Astrocyte (in vitro differentiated cells and primary cell): ENCODE measurements at regions not wholly inside any gene's neighbourhood (a gene's known extent, or its start where the extent isn't known, plus 50 kb on each side); places are given as distances from the start of the nearest gene placed in this dataset.
A peak's percentile ranks its signal among the peaks of the same experiment; 100 is the strongest.

Source experiments
- DNase-seq: peaks from one replicate; pipeline ENCODE4 v3.0.0-alpha.2; 2010; ENCODE audit warnings: low read depth
- FAIRE-seq: peaks from 2 replicates; lab custom pipeline; 2011; peaks lifted over from hg19 to GRCh38; lab: Jason Lieb, UNC
- H2AFZ ChIP-seq: 2 replicates; pipeline ENCODE4 v1.6.0; 2012; ENCODE audit warnings: low read depth, low read length, inconsistent platforms
- H3K27ac ChIP-seq: 2 replicates; pipeline ENCODE4 v1.5.1; 2011; ENCODE audit warnings: low read depth, low read length, inconsistent platforms
- H3K27me3 ChIP-seq: 2 replicates; pipeline ENCODE4 v1.6.0; 2011; ENCODE audit warnings: low read length, inconsistent platforms; ENCODE audit not compliant: insufficient read depth
- H3K36me3 ChIP-seq: 2 replicates; pipeline ENCODE4 v1.5.1; 2011; ENCODE audit warnings: low read length, inconsistent platforms; ENCODE audit not compliant: insufficient read depth
- H3K4me1 ChIP-seq: 2 replicates; pipeline ENCODE4 v1.5.1; 2011; ENCODE audit warnings: low read length, inconsistent platforms; ENCODE audit not compliant: insufficient read depth
- H3K4me2 ChIP-seq: 2 replicates; pipeline ENCODE4 v1.6.0; 2012; ENCODE audit warnings: low read length, inconsistent platforms
- H3K4me3 ChIP-seq: 2 replicates; pipeline ENCODE4 v1.5.1; 2011; ENCODE audit warnings: low read depth, mild to moderate bottlenecking, low read length, inconsistent platforms; ENCODE audit not compliant: insufficient read depth
- H3K79me2 ChIP-seq: 2 replicates; pipeline ENCODE4 v1.6.0; 2012; ENCODE audit warnings: mild to moderate bottlenecking, low read length, inconsistent platforms; ENCODE audit not compliant: insufficient read depth
- H3K9ac ChIP-seq: 2 replicates; pipeline ENCODE4 v1.6.0; 2012; ENCODE audit warnings: mild to moderate bottlenecking, low read length, inconsistent platforms
- H3K9me3 ChIP-seq: 2 replicates; pipeline ENCODE4 v1.5.1; 2012; ENCODE audit warnings: low read depth, mild to moderate bottlenecking, low read length, inconsistent platforms; ENCODE audit not compliant: insufficient read depth
- H4K20me1 ChIP-seq: 2 replicates; pipeline ENCODE4 v1.6.0; 2012; ENCODE audit warnings: low read length, inconsistent platforms; ENCODE audit not compliant: insufficient read depth
- H3K27ac Mint-ChIP-seq: one replicate; pipeline ENCODE4 v1.8.0; 2021; ENCODE audit warnings: mild to moderate bottlenecking, mixed read lengths; ENCODE audit not compliant: unreplicated experiment
- H3K27me3 Mint-ChIP-seq: one replicate; pipeline ENCODE4 v1.8.0; 2021; ENCODE audit warnings: low read depth, mixed read lengths; ENCODE audit not compliant: unreplicated experiment
- H3K36me3 Mint-ChIP-seq: one replicate; pipeline ENCODE4 v1.8.0; 2021; ENCODE audit warnings: low read depth, mixed read lengths; ENCODE audit not compliant: unreplicated experiment
- H3K4me1 Mint-ChIP-seq: one replicate; pipeline ENCODE4 v1.8.0; 2021; ENCODE audit warnings: low read depth, mixed read lengths; ENCODE audit not compliant: unreplicated experiment
- H3K4me3 Mint-ChIP-seq: one replicate; pipeline ENCODE4 v1.8.0; 2021; ENCODE audit warnings: mild to moderate bottlenecking, moderate library complexity, mixed read lengths; ENCODE audit not compliant: unreplicated experiment
- H3K9me3 Mint-ChIP-seq: one replicate; pipeline ENCODE4 v1.8.0; 2021; ENCODE audit warnings: mild to moderate bottlenecking, mixed read lengths; ENCODE audit not compliant: unreplicated experiment
- EZH2 ChIP-seq: IDR thresholded peaks from 2 replicates; pipeline ENCODE4 v1.6.1; 2012; ENCODE audit warnings: mild to moderate bottlenecking, low read length, inconsistent platforms; ENCODE audit not compliant: insufficient read depth
- TF ChIP-seq, protein P1 (sequence below): IDR thresholded peaks from 2 replicates; pipeline ENCODE4 v1.5.1; 2011; ENCODE audit warnings: low read depth, mild to moderate bottlenecking, inconsistent platforms, low read length, moderate library complexity; ENCODE audit not compliant: insufficient read depth

DNA sequence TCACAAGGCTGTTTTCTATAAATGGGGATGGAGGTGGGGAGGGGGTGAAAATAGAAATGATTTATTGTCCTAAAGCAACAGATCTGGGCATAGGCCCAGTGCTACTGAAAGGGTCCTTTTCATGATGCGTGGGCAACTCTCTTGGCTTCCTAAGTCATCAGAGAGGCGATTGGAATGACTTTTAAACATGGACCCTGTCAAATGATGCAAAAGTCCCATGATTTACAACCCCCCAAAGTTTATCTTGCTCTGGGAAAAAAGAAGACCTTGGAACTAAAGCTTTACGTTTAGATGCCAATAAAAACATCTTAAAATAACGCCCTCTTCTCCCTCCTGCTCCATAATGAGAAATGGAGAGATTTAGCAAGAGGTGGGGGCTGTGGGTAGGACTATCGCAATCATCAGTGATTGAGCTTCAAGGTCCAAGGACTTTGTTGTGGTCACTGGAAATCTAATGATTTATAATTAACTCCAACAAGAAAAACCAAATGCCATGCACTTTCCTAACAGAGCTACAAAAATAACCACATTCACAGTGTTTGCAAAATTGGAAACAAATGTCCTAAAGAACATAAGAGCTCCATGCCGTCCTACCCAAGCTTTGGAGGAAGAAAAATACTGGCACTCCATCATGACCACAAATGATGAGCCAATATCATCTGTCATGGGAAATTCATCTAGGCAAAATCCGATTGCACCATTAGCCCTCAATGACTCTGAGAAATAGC, 167.5 kb upstream of the CLINT1 start:
- Mint-ChIP-seq H3K36me3 (no peaks in the 10 kb centered on the region), H3K9me3 (peaks cover 4% of the 10 kb centered on the region), H3K4me3 (no peak overlapping the region), H3K27me3 (peaks cover 8% of the 10 kb centered on the region), H3K4me1 (no peaks in the 10 kb centered on the region), H3K27ac (no peak overlapping the region)
- H2AFZ ChIP-seq, result no peak overlapping the region
- H3K9ac ChIP-seq, result no peak overlapping the region
- FAIRE-seq, result no peak
- H3K4me3 ChIP-seq, result no peak overlapping the region
- H3K36me3 ChIP-seq, result no peaks in the 10 kb centered on the region
- H3K9me3 ChIP-seq, result no peaks in the 10 kb centered on the region
- TF ChIP-seq EZH2, result no peak
- TF ChIP-seq, protein P1, sequence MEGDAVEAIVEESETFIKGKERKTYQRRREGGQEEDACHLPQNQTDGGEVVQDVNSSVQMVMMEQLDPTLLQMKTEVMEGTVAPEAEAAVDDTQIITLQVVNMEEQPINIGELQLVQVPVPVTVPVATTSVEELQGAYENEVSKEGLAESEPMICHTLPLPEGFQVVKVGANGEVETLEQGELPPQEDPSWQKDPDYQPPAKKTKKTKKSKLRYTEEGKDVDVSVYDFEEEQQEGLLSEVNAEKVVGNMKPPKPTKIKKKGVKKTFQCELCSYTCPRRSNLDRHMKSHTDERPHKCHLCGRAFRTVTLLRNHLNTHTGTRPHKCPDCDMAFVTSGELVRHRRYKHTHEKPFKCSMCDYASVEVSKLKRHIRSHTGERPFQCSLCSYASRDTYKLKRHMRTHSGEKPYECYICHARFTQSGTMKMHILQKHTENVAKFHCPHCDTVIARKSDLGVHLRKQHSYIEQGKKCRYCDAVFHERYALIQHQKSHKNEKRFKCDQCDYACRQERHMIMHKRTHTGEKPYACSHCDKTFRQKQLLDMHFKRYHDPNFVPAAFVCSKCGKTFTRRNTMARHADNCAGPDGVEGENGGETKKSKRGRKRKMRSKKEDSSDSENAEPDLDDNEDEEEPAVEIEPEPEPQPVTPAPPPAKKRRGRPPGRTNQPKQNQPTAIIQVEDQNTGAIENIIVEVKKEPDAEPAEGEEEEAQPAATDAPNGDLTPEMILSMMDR, result no peak
- H3K4me1 ChIP-seq, result no peaks in the 10 kb centered on the region
- no peak overlapping the region for H3K27ac ChIP-seq
- no peaks in the 10 kb centered on the region for H4K20me1 ChIP-seq
- DNase-seq, result peak; percentile 90
- H3K27me3 ChIP-seq, result no peaks in the 10 kb centered on the region
- H3K4me2 ChIP-seq, result no peak overlapping the region
- no peaks in the 10 kb centered on the region for H3K79me2 ChIP-seq

DNA sequence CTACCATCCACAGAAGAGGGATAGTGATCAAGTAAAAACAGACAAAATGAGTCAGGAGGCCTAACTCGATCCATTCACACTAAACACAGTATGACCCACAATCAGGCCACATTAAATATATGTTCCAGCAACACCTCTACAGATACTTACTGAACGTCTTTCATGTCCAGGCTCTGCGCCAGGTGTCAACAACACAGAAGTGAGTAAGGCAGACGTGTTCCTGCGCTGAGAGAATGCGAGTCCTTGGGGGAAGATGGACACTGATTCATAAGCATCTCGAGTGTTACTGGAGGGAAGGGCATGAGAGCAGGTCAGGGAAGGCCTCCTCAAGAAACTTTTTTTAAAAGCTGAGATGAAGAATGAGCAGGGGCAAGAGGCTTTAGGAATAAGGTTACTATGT, 164.3 kb upstream of the CLINT1 start:
- no peaks in the 10 kb centered on the region for H3K36me3 ChIP-seq
- H4K20me1 ChIP-seq, result no peaks in the 10 kb centered on the region
- no peaks in the 10 kb centered on the region for H3K27me3 ChIP-seq
- H3K79me2 ChIP-seq, result no peaks in the 10 kb centered on the region
- no peak for TF ChIP-seq EZH2
- TF ChIP-seq, protein P1, result no peak
- H3K4me3 Mint-ChIP-seq, result no peak overlapping the region
- FAIRE-seq, result no peak
- H3K9me3 ChIP-seq, result no peaks in the 10 kb centered on the region
- no peak overlapping the region for H3K9ac ChIP-seq
- peak; percentile 20 for DNase-seq
- H3K36me3 Mint-ChIP-seq, result no peaks in the 10 kb centered on the region
- H3K27ac ChIP-seq, result no peak overlapping the region
- no peak overlapping the region for H2AFZ ChIP-seq
- H3K27ac Mint-ChIP-seq, result no peak overlapping the region
- peaks cover 2% of the 10 kb centered on the region for H3K27me3 Mint-ChIP-seq
- no peak overlapping the region for H3K4me2 ChIP-seq
- H3K9me3 Mint-ChIP-seq, result peaks cover 4% of the 10 kb centered on the region
- H3K4me1 Mint-ChIP-seq, result no peaks in the 10 kb centered on the region
- H3K4me3 ChIP-seq, result no peak overlapping the region
- no peaks in the 10 kb centered on the region for H3K4me1 ChIP-seq

DNA sequence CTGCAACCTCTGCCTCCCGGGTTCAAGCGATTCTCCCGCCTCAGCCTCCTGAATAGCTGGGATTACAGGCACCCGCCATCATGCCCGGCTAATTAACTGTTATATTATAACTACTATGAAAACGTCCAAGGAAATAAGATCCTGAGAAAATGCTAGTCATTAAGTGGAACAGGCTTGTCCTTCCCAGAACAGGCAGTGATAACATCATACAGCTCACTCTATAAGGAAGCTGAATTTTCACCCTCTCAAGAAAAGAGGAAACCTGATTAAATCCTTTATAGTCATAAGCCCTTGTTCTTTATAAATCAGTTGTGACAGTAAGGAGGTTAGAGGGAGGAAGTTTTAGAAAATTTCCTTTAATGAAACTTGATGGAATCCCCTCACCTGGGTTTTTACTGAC, 163.9 kb upstream of the CLINT1 start:
- no peaks in the 10 kb centered on the region for H3K36me3 Mint-ChIP-seq
- H3K4me3 ChIP-seq, result no peak overlapping the region
- peaks cover 4% of the 10 kb centered on the region for H3K9me3 Mint-ChIP-seq
- H3K27ac ChIP-seq, result no peak overlapping the region
- DNase-seq, result no peak
- no peak overlapping the region for H2AFZ ChIP-seq
- H3K36me3 ChIP-seq, result no peaks in the 10 kb centered on the region
- no peaks in the 10 kb centered on the region for H3K79me2 ChIP-seq
- H3K4me1 Mint-ChIP-seq, result no peaks in the 10 kb centered on the region
- TF ChIP-seq, protein P1, result no peak
- no peak for TF ChIP-seq EZH2
- H3K27me3 Mint-ChIP-seq, result peaks cover 2% of the 10 kb centered on the region
- H3K9ac ChIP-seq, result no peak overlapping the region
- H3K27ac Mint-ChIP-seq, result no peak overlapping the region
- no peak overlapping the region for H3K4me3 Mint-ChIP-seq
- no peaks in the 10 kb centered on the region for H3K9me3 ChIP-seq
- H3K27me3 ChIP-seq, result no peaks in the 10 kb centered on the region
- no peak for FAIRE-seq
- H3K4me1 ChIP-seq, result no peaks in the 10 kb centered on the region
- no peak overlapping the region for H3K4me2 ChIP-seq
- H4K20me1 ChIP-seq, result no peaks in the 10 kb centered on the region
